ENCODE measurements at regions not wholly inside any gene's neighbourhood (a gene's known extent, or its start where the extent isn't known, plus 50 kb on each side); places are given as distances from the start of the nearest gene placed in this dataset.

GRCh38 chr4:124018383-124019317 is 622.1 kb downstream of the SPRY1 start:
- DNase-seq: no peak

GRCh38 chr4:124019749-124020549 is 623.4 kb downstream of the SPRY1 start:
- DNase-seq: no peak

GRCh38 chr4:124025000-124025399 is 628.4 kb downstream of the SPRY1 start:
- peak; percentile 9 for DNase-seq

GRCh38 chr4:124025428-124025827 is 628.8 kb downstream of the SPRY1 start:
- DNase-seq: no peak

- DNase-seq: no peak
These were observed 631.6 kb downstream of the SPRY1 start for GRCh38 chr4:124028182-124028581.

- DNase-seq: no peak
These were observed 633.6 kb downstream of the SPRY1 start for GRCh38 chr4:124030147-124030546.

GRCh38 chr4:124032035-124032434 is 635.4 kb downstream of the SPRY1 start:
- DNase-seq: no peak

- DNase-seq: no peak
These were observed 638.9 kb downstream of the SPRY1 start for GRCh38 chr4:124035364-124036041.

- no peak for DNase-seq
These were observed 640.6 kb downstream of the SPRY1 start for GRCh38 chr4:124037236-124037635.

GRCh38 chr4:124044330-124044729 is 647.7 kb downstream of the SPRY1 start:
- DNase-seq: no peak

GRCh38 chr4:124044867-124045266 is 648.3 kb downstream of the SPRY1 start:
- no peak for DNase-seq

- no peak for DNase-seq
These were observed 649.6 kb downstream of the SPRY1 start for GRCh38 chr4:124046190-124046589.

GRCh38 chr4:124053872-124054538 is 657.4 kb downstream of the SPRY1 start:
- DNase-seq: no peak

GRCh38 chr4:124055336-124055735 is 657.2 kb downstream of the ANKRD50 start:
- DNase-seq: no peak

- no peak for DNase-seq
These were observed 656.6 kb downstream of the ANKRD50 start for GRCh38 chr4:124055896-124056295.

- no peak for DNase-seq
These were observed 652.1 kb downstream of the ANKRD50 start for GRCh38 chr4:124060261-124060918.

- no peak for DNase-seq
These were observed 651.1 kb downstream of the ANKRD50 start for GRCh38 chr4:124061413-124061812.

GRCh38 chr4:124065422-124065821 is 647.1 kb downstream of the ANKRD50 start:
- no peak for DNase-seq

GRCh38 chr4:124065936-124066335 is 646.6 kb downstream of the ANKRD50 start:
- DNase-seq: no peak

- no peak for DNase-seq
These were observed 645.9 kb downstream of the ANKRD50 start for GRCh38 chr4:124066595-124066994.

- no peak for DNase-seq
These were observed 645.5 kb downstream of the ANKRD50 start for GRCh38 chr4:124067046-124067445.

All from NCI-H774 (cell line).